Caco-2 (cell line): ENCODE measurements at regions not wholly inside any gene's neighbourhood (a gene's known extent, or its start where the extent isn't known, plus 50 kb on each side); places are given as distances from the start of the nearest gene placed in this dataset.

Experiments
- BruUV-seq: library from RNA; stranded (reverse); fragments of 400-500 nt; replicated peaks from 2 replicates; lab custom pipeline; 2021; lab: Mats Ljungman, UMichigan
- CTCF ChIA-PET: fragments of 300-600 bp; sonication (Branson Sonifier 250); formaldehyde crosslinking; loops from one replicate; lab custom pipeline; 2022; ENCODE audit warnings: antibody characterized with exemption; lab: Charles Lee
- POLR2A ChIA-PET: fragments of 300-600 bp; sonication (Branson Sonifier 250); formaldehyde crosslinking; loops from one replicate; lab custom pipeline; 2022; ENCODE audit warnings: antibody characterized with exemption; lab: Charles Lee
- DNase-seq, 2 experiments: peaks; one replicate each; pipeline versions ENCODE4 v3.0.0 to v3.0.0-alpha.2; 2020 to 2022
- H3K27me3 ChIP-seq: replicated peaks from 2 replicates; pipeline ENCODE4 v1.6.0; 2011; ENCODE audit warnings: low read length; ENCODE audit not compliant: control insufficient read depth, insufficient read depth
- H3K36me3 ChIP-seq: 2 replicates; pipeline ENCODE4 v1.5.1; 2011; ENCODE audit warnings: low read length; ENCODE audit not compliant: control insufficient read depth, insufficient read depth
- H3K4me1 ChIP-seq: fragments of 250-450 bp; sonication (Bioruptor Pico); 2 replicates; pipeline ENCODE4 v1.5.1; 2020; ENCODE audit warnings: mild to moderate bottlenecking
- H3K4me3 ChIP-seq: 2 replicates; pipeline ENCODE4 v1.5.1; 2011; ENCODE audit warnings: low read depth, mild to moderate bottlenecking, control low read depth, low read length
- H3K9me3 ChIP-seq: fragments of 250-450 bp; sonication (Bioruptor Pico); 2 replicates; pipeline ENCODE4 v1.5.1; 2020; ENCODE audit warnings: mild to moderate bottlenecking, moderate library complexity
- H3K27ac Mint-ChIP-seq: one replicate; pipeline ENCODE4 v1.8.0; 2022; ENCODE audit warnings: mixed read lengths; ENCODE audit not compliant: unreplicated experiment
- H3K27me3 Mint-ChIP-seq: one replicate; pipeline ENCODE4 v1.8.0; 2022; ENCODE audit warnings: mixed read lengths; ENCODE audit not compliant: insufficient read depth, unreplicated experiment
- H3K36me3 Mint-ChIP-seq: one replicate; pipeline ENCODE4 v1.8.0; 2022; ENCODE audit warnings: mild to moderate bottlenecking, mixed read lengths; ENCODE audit not compliant: insufficient read depth, unreplicated experiment
- H3K4me1 Mint-ChIP-seq: one replicate; pipeline ENCODE4 v1.8.0; 2022; ENCODE audit warnings: low read depth, mixed read lengths; ENCODE audit not compliant: unreplicated experiment
- H3K4me3 Mint-ChIP-seq: one replicate; pipeline ENCODE4 v1.8.0; 2022; ENCODE audit warnings: mild to moderate bottlenecking, moderate library complexity, mixed read lengths; ENCODE audit not compliant: unreplicated experiment
- H3K9me3 Mint-ChIP-seq: one replicate; pipeline ENCODE4 v1.8.0; 2022; ENCODE audit warnings: mixed read lengths; ENCODE audit not compliant: unreplicated experiment
- CTCF ChIP-seq, 2 experiments: fragments of 200-600 bp in 1 of 2; IDR thresholded peaks; 1 replicate in 1 of 2; 2 replicates in 1 of 2; pipeline versions ENCODE4 v1.5.1 to v1.8.0; 2011 to 2022; ENCODE audit warnings: antibody characterized with exemption in 1 of 2, control low read depth in 1 of 2, inconsistent platforms in 1 of 2, low read depth in 1 of 2, low read length in 1 of 2, mild to moderate bottlenecking in 1 of 2, moderate library complexity in 1 of 2; ENCODE audit not compliant: insufficient read depth in 1 of 2, severe bottlenecking in 1 of 2, unreplicated experiment in 1 of 2
- intact Hi-C: fragments of 100-400 bp; cut with micrococcal nuclease; formaldehyde crosslinking; loops from one replicate; pipeline ENCODE4 v1.10.0; 2022; ENCODE audit not compliant: unreplicated experiment

GRCh38 chr12:97316321-97316720, 146.3 kb upstream of the RMST start:
- no TSS peak for BruUV-seq
- Mint-ChIP-seq H3K9me3 (peaks cover 20% of the 10 kb centered on the region), H3K27me3 (peaks cover 3% of the 10 kb centered on the region), H3K27ac (no peak overlapping the region), H3K36me3 (no peaks in the 10 kb centered on the region), H3K4me3 (no peak overlapping the region), H3K4me1 (peaks cover 7% of the 10 kb centered on the region)
- no peak for DNase-seq
- TF ChIP-seq CTCF (IDR thresholded peaks at IDR 0.05; ENCODE audit: insufficient read depth in 1 of 2, low read depth in 1 of 2, low read length in 1 of 2, severe bottlenecking in 1 of 2, unreplicated experiment in 1 of 2) = no peak
- no peak overlapping the region for H3K4me3 ChIP-seq
- intact Hi-C loops = no loop called here
- H3K9me3 ChIP-seq = no peaks in the 10 kb centered on the region
- CTCF ChIA-PET = no interaction called here
- H3K36me3 ChIP-seq = no peaks in the 10 kb centered on the region
- no peaks in the 10 kb centered on the region for H3K27me3 ChIP-seq
- POLR2A ChIA-PET = no interaction called here
- peaks cover 6% of the 10 kb centered on the region for H3K4me1 ChIP-seq

GRCh38 chr12:97321621-97322020, 141.0 kb upstream of the RMST start:
- Mint-ChIP-seq H3K36me3 (no peaks in the 10 kb centered on the region), H3K27ac (no peak overlapping the region), H3K4me1 (peaks cover 14% of the 10 kb centered on the region), H3K9me3 (peaks cover 8% of the 10 kb centered on the region), H3K4me3 (no peak overlapping the region), H3K27me3 (peaks cover 11% of the 10 kb centered on the region)
- Histone ChIP-seq H3K36me3 (no peaks in the 10 kb centered on the region), H3K4me1 (no peaks in the 10 kb centered on the region; the same call in 1 of the 2 replicates), H3K9me3 (no peaks in the 10 kb centered on the region), H3K4me3 (no peak overlapping the region), H3K27me3 (no peaks in the 10 kb centered on the region; the same call in 1 of the 2 replicates)
- no peak for DNase-seq
- no peak for TF ChIP-seq CTCF (IDR thresholded peaks at IDR 0.05; ENCODE audit: insufficient read depth in 1 of 2, low read depth in 1 of 2, low read length in 1 of 2, severe bottlenecking in 1 of 2, unreplicated experiment in 1 of 2)
- no TSS peak for BruUV-seq
- ChIA-PET POLR2A (no interaction called here), CTCF (interaction anchor here (0.7 kb wide), 1 partner anchor 16 kb away, joined by 4 read pairs; no protein-coding TSS in a partner anchor)
- intact Hi-C loops = no loop called here

DNA sequence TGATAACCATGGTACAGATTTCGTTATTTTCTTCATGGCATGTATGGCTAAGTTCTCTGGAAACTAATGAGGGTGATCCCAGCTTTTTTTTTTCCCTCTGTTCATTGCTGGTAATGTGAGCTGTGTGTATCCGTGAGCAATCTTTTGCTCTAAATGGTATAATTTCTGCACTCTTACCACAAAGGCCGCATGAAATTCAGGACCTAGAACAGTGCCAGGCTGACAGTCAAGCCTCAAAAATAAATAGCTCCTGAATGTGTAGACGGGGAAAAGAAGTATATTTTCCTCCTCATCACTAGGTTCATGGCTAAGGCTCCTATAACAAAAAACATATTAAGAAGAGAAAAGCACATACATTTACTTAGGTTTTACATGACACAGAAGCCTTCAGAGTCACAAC, 140.2 kb upstream of the RMST start:
- peaks cover 11% of the 10 kb centered on the region for H3K27me3 Mint-ChIP-seq
- DNase-seq = no peak
- H3K4me1 Mint-ChIP-seq = peaks cover 14% of the 10 kb centered on the region
- Histone ChIP-seq H3K27me3 (no peaks in the 10 kb centered on the region; the same call in 1 of the 2 replicates), H3K4me1 (no peaks in the 10 kb centered on the region; the same call in 1 of the 2 replicates), H3K36me3 (no peaks in the 10 kb centered on the region), H3K9me3 (no peaks in the 10 kb centered on the region), H3K4me3 (no peak overlapping the region)
- H3K9me3 Mint-ChIP-seq = peaks cover under 1% of the 10 kb centered on the region
- intact Hi-C loops = no loop called here
- no peaks in the 10 kb centered on the region for H3K36me3 Mint-ChIP-seq
- TF ChIP-seq CTCF (IDR thresholded peaks at IDR 0.05; ENCODE audit: insufficient read depth in 1 of 2, low read depth in 1 of 2, low read length in 1 of 2, severe bottlenecking in 1 of 2, unreplicated experiment in 1 of 2) = no peak
- BruUV-seq = no TSS peak
- no peak overlapping the region for H3K4me3 Mint-ChIP-seq
- H3K27ac Mint-ChIP-seq = no peak overlapping the region
- ChIA-PET CTCF (no interaction called here), POLR2A (no interaction called here)
